Activated CD4-positive, alpha-beta T cell treated with anti-CD3 and anti-CD28 coated beads for 4 hours (primary cell): ENCODE measurements at regions not wholly inside any gene's neighbourhood (a gene's known extent, or its start where the extent isn't known, plus 50 kb on each side); places are given as distances from the start of the nearest gene placed in this dataset.
"Not testable (repeated sequence)": the region's sequence is repeated elsewhere in the genome, so short reads cannot be mapped to it uniquely, and the experiment has no call there.

ENCODE experiments used
- DNase-seq, 2 donors: peaks; one replicate each; pipeline ENCODE4 v3.0.0-alpha.2; 2020

- DNase-seq = not testable (repeated sequence)
Measured at GRCh38 chr1:121052081-121052660, 132.0 kb downstream of the FAM72B start.

GRCh38 chr1:121054928-121055327 lies 129.2 kb downstream of the FAM72B start:
- not testable (repeated sequence) for DNase-seq

GRCh38 chr1:121066925-121067324 lies 117.2 kb downstream of the FAM72B start:
- DNase-seq = not testable (repeated sequence)

GRCh38 chr1:121068738-121069499 lies 115.2 kb downstream of the FAM72B start:
- not testable (repeated sequence) for DNase-seq

GRCh38 chr1:121073852-121074251 lies 110.3 kb downstream of the FAM72B start:
- not testable (repeated sequence) for DNase-seq

- not testable (repeated sequence) for DNase-seq
Measured at GRCh38 chr1:121075254-121075805, 108.8 kb downstream of the FAM72B start.

- not testable (repeated sequence) for DNase-seq
Measured at GRCh38 chr1:121076674-121077073, 107.5 kb downstream of the FAM72B start.

GRCh38 chr1:121079655-121080054 lies 104.5 kb downstream of the FAM72B start:
- not testable (repeated sequence) for DNase-seq

GRCh38 chr1:121080197-121080903 lies 103.8 kb downstream of the FAM72B start:
- peak in 1 of 2 donors; percentile 3 for DNase-seq

GRCh38 chr1:121080904-121081264 lies 103.3 kb downstream of the FAM72B start:
- DNase-seq = not testable (repeated sequence)

GRCh38 chr1:121081625-121082199 lies 102.4 kb downstream of the FAM72B start:
- not testable (repeated sequence) for DNase-seq

- DNase-seq = not testable (repeated sequence)
Measured at GRCh38 chr1:121082995-121083394, 101.1 kb downstream of the FAM72B start.

- not testable (repeated sequence) for DNase-seq
Measured at GRCh38 chr1:121086249-121086648, 97.9 kb downstream of the FAM72B start.

GRCh38 chr1:121087221-121087620 lies 96.9 kb downstream of the FAM72B start:
- DNase-seq = not testable (repeated sequence)

GRCh38 chr1:121088568-121088967 lies 95.6 kb downstream of the FAM72B start:
- not testable (repeated sequence) for DNase-seq

GRCh38 chr1:121092329-121092968 lies 91.7 kb downstream of the FAM72B start:
- DNase-seq = not testable (repeated sequence)

GRCh38 chr1:121095014-121095413 lies 89.1 kb downstream of the FAM72B start:
- not testable (repeated sequence) for DNase-seq

GRCh38 chr1:121097127-121097866 lies 86.8 kb downstream of the FAM72B start:
- DNase-seq = peak; percentile 80 to 81

GRCh38 chr1:121097867-121098215 lies 86.3 kb downstream of the FAM72B start:
- peak; percentile 3 to 12 for DNase-seq

- not testable (repeated sequence) for DNase-seq
Measured at GRCh38 chr1:121109025-121109424, 75.1 kb downstream of the FAM72B start.

- DNase-seq = not testable (repeated sequence)
Measured at GRCh38 chr1:121116522-121117297, 67.4 kb downstream of the FAM72B start.
